A673 (cell line): ENCODE measurements at regions not wholly inside any gene's neighbourhood (a gene's known extent, or its start where the extent isn't known, plus 50 kb on each side); places are given as distances from the start of the nearest gene placed in this dataset.

Source experiments
- BruUV-seq: library from RNA; stranded (reverse); fragments of 400-500 nt; replicated peaks from 2 replicates; lab custom pipeline; 2021; lab: Mats Ljungman, UMichigan
- CTCF ChIA-PET: fragments of 300-600 bp; sonication (Branson Sonifier 250); formaldehyde crosslinking; loops from one replicate; lab custom pipeline; 2022; ENCODE audit warnings: antibody characterized with exemption; lab: Charles Lee
- POLR2A ChIA-PET: fragments of 300-600 bp; sonication (Branson Sonifier 250); formaldehyde crosslinking; loops from one replicate; lab custom pipeline; 2022; ENCODE audit warnings: antibody characterized with exemption; ENCODE audit not compliant: low non-redundant PET; lab: Charles Lee
- DNase-seq: peaks from one replicate; pipeline ENCODE4 v3.0.0-alpha.2; 2015; ENCODE audit warnings: low spot score
- H3K27ac ChIP-seq: fragments of 200-600 bp; sonication (generic); 2 replicates; pipeline ENCODE4 v1.5.1; 2016; ENCODE audit warnings: mixed run types, low read depth, mild to moderate bottlenecking, mixed read lengths, antibody characterized with exemption, low read length; ENCODE audit not compliant: poor library complexity, severe bottlenecking
- H3K27me3 ChIP-seq: fragments of 200-600 bp; sonication (generic); replicated peaks from 2 replicates; pipeline ENCODE4 v1.6.1; 2017; ENCODE audit warnings: mixed run types, low read depth, mild to moderate bottlenecking, mixed read lengths, antibody characterized with exemption, low read length; ENCODE audit not compliant: insufficient read depth, poor library complexity
- H3K36me3 ChIP-seq: fragments of 200-600 bp; sonication (generic); 2 replicates; pipeline ENCODE4 v1.6.1; 2016; ENCODE audit warnings: mixed run types, mild to moderate bottlenecking, mixed read lengths, antibody characterized with exemption, low read length; ENCODE audit not compliant: insufficient read depth, poor library complexity, severe bottlenecking
- H3K4me1 ChIP-seq: fragments of 200-600 bp; sonication (generic); 2 replicates; pipeline ENCODE4 v1.6.1; 2017; ENCODE audit warnings: mixed run types, mild to moderate bottlenecking, mixed read lengths, antibody characterized with exemption, low read length; ENCODE audit not compliant: insufficient read depth, poor library complexity, severe bottlenecking
- H3K4me3 ChIP-seq: fragments of 200-600 bp; sonication (generic); 2 replicates; pipeline ENCODE4 v1.5.1; 2016; ENCODE audit warnings: low read depth, mixed run types, mild to moderate bottlenecking, mixed read lengths, low read length; ENCODE audit not compliant: poor library complexity, severe bottlenecking
- H3K9me3 ChIP-seq: fragments of 200-600 bp; sonication (generic); 2 replicates; pipeline ENCODE4 v1.6.1; 2016; ENCODE audit warnings: mixed run types, low read depth, mild to moderate bottlenecking, mixed read lengths, antibody characterized with exemption, low read length; ENCODE audit not compliant: poor library complexity, severe bottlenecking
- EZH2 ChIP-seq: fragments of 200-600 bp; sonication (generic); IDR thresholded peaks from 2 replicates; pipeline ENCODE4 v1.6.1; 2017; ENCODE audit warnings: borderline replicate concordance, low read depth, mild to moderate bottlenecking, mixed read lengths, antibody characterized with exemption, low read length; ENCODE audit not compliant: poor library complexity, severe bottlenecking
- intact Hi-C: fragments of 100-400 bp; cut with micrococcal nuclease; formaldehyde crosslinking; loops from one replicate; pipeline ENCODE4 v1.10.0; 2022; ENCODE audit not compliant: unreplicated experiment
- TF ChIP-seq, protein P1 (sequence below): fragments of 300-800, 200-600 bp; sonication (generic); conservative IDR thresholded peaks from 2 replicates; pipeline ENCODE4 v1.5.1; 2017; ENCODE audit warnings: low read depth, mild to moderate bottlenecking, antibody characterized with exemption, low read length, moderate library complexity, mixed read lengths

DNA sequence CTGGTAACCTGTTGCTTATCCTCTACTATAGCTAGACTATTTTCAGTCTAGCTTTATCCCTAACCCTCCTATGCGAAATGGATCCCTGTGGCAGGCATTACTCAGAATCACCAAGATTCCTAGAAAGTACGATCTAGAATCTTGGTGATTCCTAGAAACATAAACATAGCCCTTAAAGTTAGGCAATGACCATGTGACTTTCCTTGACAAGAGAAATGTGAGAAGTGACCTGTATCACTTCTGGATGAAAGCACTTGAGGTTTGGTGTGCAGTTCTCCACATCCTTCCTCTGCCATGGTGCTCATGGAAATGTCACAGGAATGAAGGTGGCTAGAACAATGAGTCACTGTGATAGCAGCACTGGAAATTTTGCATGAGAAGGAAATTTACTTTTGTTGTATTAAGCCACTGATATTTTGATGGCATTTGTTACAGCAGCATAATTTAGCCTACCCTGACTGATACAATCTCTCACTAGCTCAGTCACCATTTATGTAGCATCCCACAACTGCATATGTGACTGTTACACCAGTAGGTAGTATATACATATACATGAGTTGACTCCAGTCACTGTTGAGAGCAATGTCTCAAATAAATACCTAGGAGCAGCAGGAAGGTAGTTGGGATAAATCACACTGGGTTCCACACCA lies 68.3 kb upstream of the MAPRE2 start:
- peaks cover 37% of the 10 kb centered on the region for H3K27me3 ChIP-seq
- ChIA-PET CTCF (no interaction called here), POLR2A (no interaction called here)
- peaks cover 8% of the 10 kb centered on the region for H3K4me1 ChIP-seq
- DNase-seq: no peak
- TF ChIP-seq, protein P1, sequence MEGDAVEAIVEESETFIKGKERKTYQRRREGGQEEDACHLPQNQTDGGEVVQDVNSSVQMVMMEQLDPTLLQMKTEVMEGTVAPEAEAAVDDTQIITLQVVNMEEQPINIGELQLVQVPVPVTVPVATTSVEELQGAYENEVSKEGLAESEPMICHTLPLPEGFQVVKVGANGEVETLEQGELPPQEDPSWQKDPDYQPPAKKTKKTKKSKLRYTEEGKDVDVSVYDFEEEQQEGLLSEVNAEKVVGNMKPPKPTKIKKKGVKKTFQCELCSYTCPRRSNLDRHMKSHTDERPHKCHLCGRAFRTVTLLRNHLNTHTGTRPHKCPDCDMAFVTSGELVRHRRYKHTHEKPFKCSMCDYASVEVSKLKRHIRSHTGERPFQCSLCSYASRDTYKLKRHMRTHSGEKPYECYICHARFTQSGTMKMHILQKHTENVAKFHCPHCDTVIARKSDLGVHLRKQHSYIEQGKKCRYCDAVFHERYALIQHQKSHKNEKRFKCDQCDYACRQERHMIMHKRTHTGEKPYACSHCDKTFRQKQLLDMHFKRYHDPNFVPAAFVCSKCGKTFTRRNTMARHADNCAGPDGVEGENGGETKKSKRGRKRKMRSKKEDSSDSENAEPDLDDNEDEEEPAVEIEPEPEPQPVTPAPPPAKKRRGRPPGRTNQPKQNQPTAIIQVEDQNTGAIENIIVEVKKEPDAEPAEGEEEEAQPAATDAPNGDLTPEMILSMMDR: no peak
- TF ChIP-seq EZH2: no peak
- H3K9me3 ChIP-seq: no peaks in the 10 kb centered on the region
- no peak overlapping the region for H3K27ac ChIP-seq
- BruUV-seq: no TSS peak
- H3K36me3 ChIP-seq: no peaks in the 10 kb centered on the region
- no peak overlapping the region for H3K4me3 ChIP-seq
- intact Hi-C loops: no loop called here

DNA sequence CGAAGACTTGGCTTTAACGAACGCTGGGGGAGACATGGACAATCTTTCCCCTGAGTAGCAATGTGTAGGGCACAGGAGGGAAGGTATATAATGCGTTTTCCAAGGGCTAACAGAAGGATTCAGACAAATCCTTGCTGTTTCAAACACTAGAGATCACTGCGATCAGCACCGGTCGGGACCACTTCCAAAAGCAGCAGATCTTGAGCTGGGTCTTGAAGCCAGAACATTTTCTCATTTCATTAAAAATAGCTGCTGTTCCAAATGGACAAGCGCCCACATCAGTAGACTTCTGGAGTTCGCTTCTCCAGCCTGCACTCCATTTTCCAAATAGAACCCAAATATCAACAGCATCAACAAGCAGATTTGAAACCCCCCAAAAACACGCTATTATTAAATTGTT lies 65.1 kb upstream of the MAPRE2 start:
- no peak overlapping the region for H3K27ac ChIP-seq
- H3K9me3 ChIP-seq: no peaks in the 10 kb centered on the region
- ChIA-PET POLR2A (no interaction called here), CTCF (no interaction called here)
- no peak for DNase-seq
- no peaks in the 10 kb centered on the region for H3K36me3 ChIP-seq
- intact Hi-C loops: no loop called here
- peaks cover 33% of the 10 kb centered on the region for H3K27me3 ChIP-seq
- BruUV-seq: no TSS peak
- H3K4me1 ChIP-seq: peaks cover 15% of the 10 kb centered on the region
- TF ChIP-seq EZH2: no peak
- TF ChIP-seq, protein P1: no peak
- H3K4me3 ChIP-seq: peak overlapping the region; percentile 61

DNA sequence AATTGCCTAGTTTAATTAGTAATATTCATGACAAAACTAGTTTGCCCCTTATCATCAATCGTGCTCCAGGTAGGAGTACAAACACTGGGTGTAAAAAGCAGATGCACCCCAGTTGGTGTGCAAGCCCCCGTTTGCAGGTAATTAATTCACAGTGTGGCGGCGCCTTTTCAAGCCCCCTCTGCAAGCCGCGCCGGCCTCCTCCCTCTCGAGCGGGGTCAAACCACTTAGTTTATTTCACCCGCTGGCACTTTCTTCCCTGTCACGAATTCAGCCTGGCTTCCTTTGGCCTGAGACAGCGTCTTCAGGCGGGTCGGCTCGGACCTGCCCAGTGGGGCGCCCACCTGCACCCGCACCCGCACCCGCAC lies 64.7 kb upstream of the MAPRE2 start:
- Histone ChIP-seq H3K4me3 (peak overlapping the region; percentile 61), H3K4me1 (peaks cover 15% of the 10 kb centered on the region), H3K9me3 (no peaks in the 10 kb centered on the region), H3K27me3 (peaks cover 33% of the 10 kb centered on the region), H3K27ac (no peak overlapping the region), H3K36me3 (no peaks in the 10 kb centered on the region)
- no peak for DNase-seq
- intact Hi-C loops: no loop called here
- ChIA-PET POLR2A (no interaction called here), CTCF (no interaction called here)
- no TSS peak for BruUV-seq
- TF ChIP-seq EZH2: no peak
- TF ChIP-seq, protein P1: no peak
